Common myeloid progenitor, CD34-positive (primary cell): ENCODE measurements at regions not wholly inside any gene's neighbourhood (a gene's known extent, or its start where the extent isn't known, plus 50 kb on each side); places are given as distances from the start of the nearest gene placed in this dataset.

ENCODE experiments used
- CTCF ChIA-PET: fragments of 350-600 bp; sonication (Branson Sonifier 250); formaldehyde crosslinking; loops from one replicate; lab custom pipeline; 2021; ENCODE audit warnings: antibody characterized with exemption; lab: Charles Lee
- POLR2A ChIA-PET: fragments of 350-600 bp; sonication (Branson Sonifier 250); formaldehyde crosslinking; loops from one replicate; lab custom pipeline; 2021; ENCODE audit warnings: antibody characterized with exemption; lab: Charles Lee
- DNase-seq, 3 donors: peaks; one replicate each; pipeline versions ENCODE4 v3.0.0 to v3.0.0-alpha.2; 2013
- H3K27ac ChIP-seq, 2 experiments: 1 replicate in 1 of 2; 2 replicates in 1 of 2; pipeline ENCODE4 v1.7.0; 2013; ENCODE audit warnings: inconsistent platforms in 2 of 2, low read length in 2 of 2, mild to moderate bottlenecking in 2 of 2, low read depth in 1 of 2, moderate library complexity in 1 of 2; ENCODE audit not compliant: severe bottlenecking in 2 of 2, insufficient read depth in 1 of 2, poor library complexity in 1 of 2
- H3K27me3 ChIP-seq, 5 experiments: replicated peaks in 2 of 5; 1 replicate in 3 of 5; 2 replicates in 2 of 5; pipeline versions ENCODE4 v1.6.1 to v1.7.0; 2013; ENCODE audit warnings: low read length in 4 of 5, mild to moderate bottlenecking in 2 of 5, moderate library complexity in 2 of 5, inconsistent platforms in 1 of 5; ENCODE audit not compliant: insufficient read depth in 5 of 5, control insufficient read depth in 4 of 5
- H3K36me3 ChIP-seq, 4 experiments: 1 replicate in 2 of 4; 2 replicates in 2 of 4; pipeline versions ENCODE4 v1.6.1 to v1.7.0; 2013; ENCODE audit warnings: low read length in 3 of 4, control low read depth in 1 of 4, mild to moderate bottlenecking in 1 of 4; ENCODE audit not compliant: control insufficient read depth in 4 of 4, insufficient read depth in 4 of 4
- H3K4me1 ChIP-seq, 4 experiments: 1 replicate in 3 of 4; 2 replicates in 1 of 4; pipeline versions ENCODE4 v1.6.1 to v1.7.1; 2013; ENCODE audit warnings: low read length in 3 of 4, mild to moderate bottlenecking in 3 of 4, control low read depth in 1 of 4, inconsistent platforms in 1 of 4, moderate library complexity in 1 of 4; ENCODE audit not compliant: control insufficient read depth in 4 of 4, insufficient read depth in 4 of 4; ENCODE audit errors: control extremely low read depth in 1 of 4
- H3K4me3 ChIP-seq, 7 experiments: 1 replicate in 4 of 7; 2 replicates in 3 of 7; pipeline versions ENCODE4 v1.5.1 to v1.7.0; 2013; ENCODE audit warnings: mild to moderate bottlenecking in 7 of 7, low read length in 6 of 7, moderate library complexity in 6 of 7, inconsistent platforms in 2 of 7, low read depth in 2 of 7, control low read depth in 1 of 7; ENCODE audit not compliant: insufficient read depth in 4 of 7, control insufficient read depth in 1 of 7; ENCODE audit errors: extremely low read depth in 1 of 7
- H3K9me3 ChIP-seq, 5 experiments: 1 replicate in 4 of 5; 2 replicates in 1 of 5; pipeline versions ENCODE4 v1.6.1 to v1.7.1; 2013; ENCODE audit warnings: low read length in 4 of 5, mild to moderate bottlenecking in 2 of 5, inconsistent platforms in 1 of 5, low read depth in 1 of 5, moderate library complexity in 1 of 5; ENCODE audit not compliant: control insufficient read depth in 4 of 5, insufficient read depth in 2 of 5; ENCODE audit errors: control extremely low read depth in 1 of 5
- WGBS: methylation state at CpG from one replicate; pipeline ENCODE4 v1.1.5; 2013; ENCODE audit not compliant: insufficient coverage; 5-methylcytosine and 5-hydroxymethylcytosine counted together

GRCh38 chr10:31103112-31103511 is 71.4 kb upstream of the ZNF438 start:
- DNase-seq, result no peak
- 90% methylated on average over 3 of the region's 3 CpGs for WGBS
- Histone ChIP-seq H3K27me3 (no peaks in the 10 kb centered on the region), H3K36me3 (no peaks in the 10 kb centered on the region), H3K4me1 (peaks cover 0 to 8% (median 5%) of the 10 kb centered on the region in 4 experiments), H3K4me3 (no peak overlapping the region), H3K9me3 (no peaks in the 10 kb centered on the region), H3K27ac (no peak overlapping the region)
- POLR2A ChIA-PET, result no interaction called here
- CTCF ChIA-PET, result no interaction called here

GRCh38 chr10:31112961-31113360 is 81.3 kb upstream of the ZNF438 start:
- peaks cover 0 to 9% (median 0%) of the 10 kb centered on the region in 5 experiments for H3K9me3 ChIP-seq
- H3K4me1 ChIP-seq, result no peaks in the 10 kb centered on the region
- DNase-seq, result no peak
- 100% methylated on average over 3 of the region's 3 CpGs for WGBS
- no peak overlapping the region for H3K4me3 ChIP-seq
- H3K36me3 ChIP-seq, result no peaks in the 10 kb centered on the region
- no peaks in the 10 kb centered on the region for H3K27me3 ChIP-seq
- H3K27ac ChIP-seq, result no peak overlapping the region
- CTCF ChIA-PET, result no interaction called here
- POLR2A ChIA-PET, result no interaction called here

- 93% methylated on average over 6 of the region's 6 CpGs for WGBS
- CTCF ChIA-PET, result interaction anchor here (1.3 kb wide), 1 partner anchor 17 kb away, joined by 3 read pairs; no protein-coding TSS in a partner anchor
- no peaks in the 10 kb centered on the region for H3K4me1 ChIP-seq
- no peak for DNase-seq
- no peaks in the 10 kb centered on the region for H3K27me3 ChIP-seq
- no peak overlapping the region for H3K4me3 ChIP-seq
- peaks cover 0 to 9% (median 0%) of the 10 kb centered on the region in 5 experiments for H3K9me3 ChIP-seq
- no peaks in the 10 kb centered on the region for H3K36me3 ChIP-seq
- POLR2A ChIA-PET, result no interaction called here
- no peak overlapping the region for H3K27ac ChIP-seq
These were observed 84.6 kb upstream of the ZNF438 start for GRCh38 chr10:31116226-31116625.

GRCh38 chr10:31118556-31118955 is 86.9 kb upstream of the ZNF438 start:
- H3K9me3 ChIP-seq, result peaks cover 0 to 6% (median 0%) of the 10 kb centered on the region in 5 experiments
- CTCF ChIA-PET, result no interaction called here

GRCh38 chr10:31120392-31120791 is 88.7 kb upstream of the ZNF438 start:
- no peaks in the 10 kb centered on the region for H3K9me3 ChIP-seq
- H3K27me3 ChIP-seq, result no peaks in the 10 kb centered on the region
- H3K36me3 ChIP-seq, result no peaks in the 10 kb centered on the region
- CTCF ChIA-PET, result interaction anchor here (0.8 to 1.0 kb wide), 2 partner anchors 37 to 650 kb away, joined by 3 to 4 read pairs; no protein-coding TSS in a partner anchor
- no peak overlapping the region for H3K4me3 ChIP-seq
- DNase-seq, result no peak
- no peaks in the 10 kb centered on the region for H3K4me1 ChIP-seq
- H3K27ac ChIP-seq, result no peak overlapping the region
- POLR2A ChIA-PET, result no interaction called here
- WGBS, result no CpG with 5 or more reads among the region's 1 CpG

More at GRCh38 chr10:31118556-31118955, 86.9 kb upstream of the ZNF438 start:
- 100% methylated on average over 1 of the region's 3 CpGs for WGBS
- Histone ChIP-seq H3K36me3 (no peaks in the 10 kb centered on the region), H3K4me3 (no peak overlapping the region), H3K27ac (no peak overlapping the region), H3K4me1 (no peaks in the 10 kb centered on the region), H3K27me3 (no peaks in the 10 kb centered on the region)
- no peak for DNase-seq
- POLR2A ChIA-PET, result interaction anchor here (0.7 kb wide), 1 partner anchor 272 kb away, joined by 5 read pairs; no protein-coding TSS in a partner anchor

- Histone ChIP-seq H3K36me3 (no peaks in the 10 kb centered on the region), H3K4me3 (no peak overlapping the region), H3K27me3 (no peaks in the 10 kb centered on the region), H3K4me1 (no peaks in the 10 kb centered on the region), H3K9me3 (no peaks in the 10 kb centered on the region), H3K27ac (no peak overlapping the region)
- DNase-seq, result no peak
- ChIA-PET POLR2A (no interaction called here), CTCF (interaction anchor here (0.8 to 1.4 kb wide), 4 partner anchors 9 to 649 kb away, joined by 3 to 4 read pairs (median 4); no protein-coding TSS in a partner anchor)
- 98% methylated on average over 5 of the region's 7 CpGs for WGBS
These were observed 89.5 kb upstream of the ZNF438 start for GRCh38 chr10:31120961-31121685.
